Gastrocnemius medialis (tissue), 4 donors: ENCODE measurements at regions not wholly inside any gene's neighbourhood (a gene's known extent, or its start where the extent isn't known, plus 50 kb on each side); places are given as distances from the start of the nearest gene placed in this dataset.

Experiments used
- ATAC-seq, 2 donors: fragments of 150-250 bp; one replicate each; pipeline ENCODE4 v1.9.1; 2016
- DNase-seq, 2 donors: peaks; one replicate each; pipeline ENCODE4 v3.0.0-alpha.2; 2019
- H3K27ac ChIP-seq, 4 donors: fragments of 200-600 bp; sonication (generic); 1 replicate in 1 of 4; 2 replicates in 3 of 4; pipeline ENCODE4 v1.5.1; 2016 to 2018; ENCODE audit warnings: mild to moderate bottlenecking in 2 of 4, moderate library complexity in 1 of 4
- H3K27me3 ChIP-seq, 3 donors: fragments of 200-600 bp; sonication (generic) in 2 of 3; 1 replicate in 1 of 3; 2 replicates in 2 of 3; pipeline versions ENCODE4 v1.5.1 to v1.6.0; 2016 to 2019; ENCODE audit warnings: mild to moderate bottlenecking in 1 of 3, moderate library complexity in 1 of 3
- H3K36me3 ChIP-seq, 2 donors: fragments of 200-600 bp; sonication (generic) in 1 of 2; one replicate each; pipeline ENCODE4 v1.5.1; 2017 to 2018
- H3K4me1 ChIP-seq, 2 donors: fragments of 200-600 bp; sonication (generic) in 1 of 2; one replicate each; pipeline ENCODE4 v1.5.1; 2016 to 2017; ENCODE audit warnings: mild to moderate bottlenecking in 2 of 2
- H3K4me3 ChIP-seq, 4 donors: fragments of 200-600 bp; sonication (generic) in 3 of 4; 1 replicate in 1 of 4; 2 replicates in 3 of 4; pipeline ENCODE4 v1.5.1; 2016 to 2019; ENCODE audit warnings: mild to moderate bottlenecking in 2 of 4
- H3K9me3 ChIP-seq, 3 donors: fragments of 200-600 bp; sonication (generic) in 2 of 3; 1 replicate in 1 of 3; 2 replicates in 2 of 3; pipeline ENCODE4 v1.5.1; 2016 to 2019
- CTCF ChIP-seq, 5 experiments: fragments of 450-650 bp in 3 of 5; fragments of 200-600 bp in 2 of 5; sonication (generic) in 2 of 5; IDR thresholded peaks in 4 of 5; conservative IDR thresholded peaks in 1 of 5; 1 replicate in 4 of 5; 2 replicates in 1 of 5; pipeline ENCODE4 v1.5.1; 2016 to 2019; ENCODE audit warnings: antibody characterized with exemption in 5 of 5, mild to moderate bottlenecking in 3 of 5, moderate library complexity in 3 of 5
- POLR2A ChIP-seq, 2 donors: fragments of 450-650 bp; IDR thresholded peaks; one replicate each; pipeline ENCODE4 v1.6.1; 2017; ENCODE audit warnings: antibody characterized with exemption in 2 of 2, mild to moderate bottlenecking in 2 of 2, moderate library complexity in 2 of 2
- in situ Hi-C, 4 donors: fragments of 200-750 bp; cut with MboI; loops; one replicate each; pipeline versions ENCODE4 v1.15.0 to v1.8.0; 2017; ENCODE audit warnings: low sequenced_read_pairs in 4 of 4
- intact Hi-C: fragments of 100-400 bp; cut with DNase I; formaldehyde crosslinking; loops from one replicate; pipeline ENCODE4 v1.15.1; 2023; ENCODE audit warnings: low total_unique reads

DNA sequence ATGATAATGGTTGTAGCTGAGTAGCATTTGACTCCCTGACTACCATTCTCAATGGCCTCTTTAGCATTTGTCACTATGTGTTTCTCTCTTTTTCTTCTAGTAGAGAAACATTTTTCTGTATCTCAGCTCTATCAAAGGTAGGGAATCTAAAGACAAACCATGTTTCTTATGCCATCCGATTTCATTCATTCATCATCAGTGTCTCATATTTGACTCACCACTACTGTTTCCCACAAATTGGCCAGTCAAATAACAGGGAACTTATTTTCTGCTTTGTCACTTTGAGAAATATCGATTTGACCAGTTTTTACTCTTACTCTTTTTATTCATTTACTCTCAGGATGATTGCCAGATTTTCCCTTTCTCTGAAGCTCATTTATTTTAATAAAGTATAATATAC, 282.3 kb downstream of the TMEM167A start:
- Histone ChIP-seq H3K27me3 (no peaks in the 10 kb centered on the region), H3K36me3 (no peaks in the 10 kb centered on the region), H3K4me1 (peaks cover 0 to 3% of the 10 kb centered on the region in 2 donors), H3K9me3 (no peaks in the 10 kb centered on the region), H3K4me3 (no peak overlapping the region), H3K27ac (no peak overlapping the region)
- TF ChIP-seq CTCF (IDR thresholded peaks at IDR 0.05 in 4 of 5, conservative IDR thresholded peaks at IDR 0.05 in 1 of 5), result no peak
- TF ChIP-seq POLR2A (IDR thresholded peaks at IDR 0.05), result no peak
- in situ Hi-C loops, result loop anchor here in 2 of 4 donors (25.0 kb wide), 2 partner anchors 433 to 458 kb away; no protein-coding TSS in a partner anchor
- no peak for DNase-seq
- ATAC-seq, result no peak
- intact Hi-C loops, result loop anchor here (5.0 to 10.0 kb wide), 3 partner anchors 153 to 483 kb away; no protein-coding TSS in a partner anchor

DNA sequence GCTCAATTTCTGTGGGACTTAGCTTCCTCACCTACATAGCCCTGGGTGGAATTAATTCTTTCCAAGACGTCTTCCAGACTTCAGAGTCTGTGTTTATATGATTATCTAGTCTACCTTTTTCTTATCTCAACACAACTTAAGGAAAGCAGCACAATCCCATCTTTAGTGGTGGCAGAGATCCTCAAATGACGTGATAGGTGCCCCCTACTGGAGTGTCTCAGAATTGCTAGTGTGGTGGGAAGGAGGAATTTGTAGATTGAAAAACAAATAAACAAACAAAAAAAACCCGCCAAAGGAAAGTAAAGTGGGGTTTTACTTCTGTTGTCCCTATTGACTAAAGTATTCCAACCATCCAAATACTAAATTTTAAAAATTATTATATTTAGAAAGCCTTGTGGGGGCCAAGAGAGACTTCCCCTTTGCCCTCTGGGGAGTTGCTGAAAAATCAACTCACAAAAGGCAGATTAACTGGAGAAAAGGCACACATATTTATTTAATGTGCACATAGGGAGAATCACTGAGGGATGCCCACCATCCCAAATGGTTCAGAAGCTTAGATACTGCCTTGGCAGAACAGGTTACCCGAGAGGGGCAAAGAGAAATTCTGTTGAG, 283.3 kb downstream of the TMEM167A start:
- intact Hi-C loops, result loop anchor here (5.0 to 10.0 kb wide), 3 partner anchors 152 to 482 kb away; no protein-coding TSS in a partner anchor
- TF ChIP-seq CTCF (IDR thresholded peaks at IDR 0.05 in 4 of 5, conservative IDR thresholded peaks at IDR 0.05 in 1 of 5), result peak; percentile 32 to 60 (median 39)
- TF ChIP-seq POLR2A (IDR thresholded peaks at IDR 0.05), result no peak
- H3K27me3 ChIP-seq, result no peaks in the 10 kb centered on the region
- H3K4me3 ChIP-seq, result no peak overlapping the region
- H3K9me3 ChIP-seq, result no peaks in the 10 kb centered on the region
- H3K4me1 ChIP-seq, result peaks cover 0 to 3% of the 10 kb centered on the region in 2 donors
- no peak overlapping the region for H3K27ac ChIP-seq
- no peaks in the 10 kb centered on the region for H3K36me3 ChIP-seq
- ATAC-seq (no peak), DNase-seq (no peak)
- in situ Hi-C loops, result loop anchor here in 2 of 4 donors (25.0 kb wide), 2 partner anchors 432 to 457 kb away; no protein-coding TSS in a partner anchor

DNA sequence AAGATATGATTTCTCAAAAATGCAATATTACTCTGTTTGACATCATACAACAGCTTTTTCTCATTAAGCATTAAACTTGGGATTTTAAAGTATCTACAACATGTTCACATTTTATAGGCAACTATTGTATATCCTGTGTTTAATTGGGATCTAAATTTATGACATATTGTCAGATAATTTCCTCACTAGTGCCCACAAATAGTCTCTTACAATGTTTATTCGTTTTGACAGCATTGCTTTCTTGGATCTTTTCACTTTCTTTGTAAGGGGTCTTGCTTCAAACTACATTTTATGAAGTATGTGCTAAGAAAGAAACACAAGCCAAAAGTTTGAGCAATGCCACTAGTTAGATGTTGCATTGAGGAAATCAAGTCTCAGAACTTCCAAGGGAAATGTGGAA, 285.1 kb downstream of the TMEM167A start:
- H3K4me3 ChIP-seq, result no peak overlapping the region
- H3K9me3 ChIP-seq, result no peaks in the 10 kb centered on the region
- TF ChIP-seq POLR2A (IDR thresholded peaks at IDR 0.05), result no peak
- no peak for TF ChIP-seq CTCF (IDR thresholded peaks at IDR 0.05 in 4 of 5, conservative IDR thresholded peaks at IDR 0.05 in 1 of 5)
- intact Hi-C loops (loop anchor here (5.0 to 10.0 kb wide), 3 partner anchors 150 to 480 kb away; no protein-coding TSS in a partner anchor), in situ Hi-C loops (loop anchor here in 2 of 4 donors (25.0 kb wide), 2 partner anchors 430 to 455 kb away; no protein-coding TSS in a partner anchor)
- DNase-seq (no peak), ATAC-seq (no peak)
- H3K27me3 ChIP-seq, result no peaks in the 10 kb centered on the region
- H3K36me3 ChIP-seq, result no peaks in the 10 kb centered on the region
- H3K27ac ChIP-seq, result no peak overlapping the region
- no peaks in the 10 kb centered on the region for H3K4me1 ChIP-seq

- intact Hi-C loops (no loop called here), in situ Hi-C loops (loop anchor here in 2 of 4 donors (25.0 kb wide), 2 partner anchors 427 to 452 kb away; no protein-coding TSS in a partner anchor)
- Histone ChIP-seq H3K36me3 (no peaks in the 10 kb centered on the region), H3K4me1 (no peaks in the 10 kb centered on the region), H3K27me3 (no peaks in the 10 kb centered on the region), H3K4me3 (no peak overlapping the region), H3K27ac (no peak overlapping the region), H3K9me3 (no peaks in the 10 kb centered on the region)
- DNase-seq (no peak), ATAC-seq (no peak)
- TF ChIP-seq CTCF (IDR thresholded peaks at IDR 0.05 in 4 of 5, conservative IDR thresholded peaks at IDR 0.05 in 1 of 5) (no peak), POLR2A (IDR thresholded peaks at IDR 0.05) (no peak)
Measured at GRCh38 chr5:82789095-82789494, 288.1 kb downstream of the TMEM167A start.
